Astrocyte (in vitro differentiated cells and primary cell): ENCODE measurements at regions not wholly inside any gene's neighbourhood (a gene's known extent, or its start where the extent isn't known, plus 50 kb on each side); places are given as distances from the start of the nearest gene placed in this dataset.

ENCODE experiments used
- CTCF ChIP-seq: IDR thresholded peaks from 2 replicates; pipeline ENCODE4 v1.5.1; 2011; ENCODE audit warnings: low read depth, mild to moderate bottlenecking, inconsistent platforms, low read length, moderate library complexity; ENCODE audit not compliant: insufficient read depth
- EZH2 ChIP-seq: IDR thresholded peaks from 2 replicates; pipeline ENCODE4 v1.6.1; 2012; ENCODE audit warnings: mild to moderate bottlenecking, low read length, inconsistent platforms; ENCODE audit not compliant: insufficient read depth

GRCh38 chr5:68543212-68543611, 327.7 kb downstream of the PIK3R1 start:
- TF ChIP-seq EZH2, result no peak
- TF ChIP-seq CTCF, result no peak
